Stimulated activated CD8-positive, alpha-beta memory T cell treated with anti-CD3 and anti-CD28 coated beads, Interleukin-7, amount 100 ng/mL, for 4 hours (primary cell): ENCODE measurements at regions not wholly inside any gene's neighbourhood (a gene's known extent, or its start where the extent isn't known, plus 50 kb on each side); places are given as distances from the start of the nearest gene placed in this dataset.

Experiments
- DNase-seq, 2 donors: peaks; one replicate each; pipeline ENCODE4 v3.0.0-alpha.2; 2020; ENCODE audit warnings: low read depth in 2 of 2

DNA sequence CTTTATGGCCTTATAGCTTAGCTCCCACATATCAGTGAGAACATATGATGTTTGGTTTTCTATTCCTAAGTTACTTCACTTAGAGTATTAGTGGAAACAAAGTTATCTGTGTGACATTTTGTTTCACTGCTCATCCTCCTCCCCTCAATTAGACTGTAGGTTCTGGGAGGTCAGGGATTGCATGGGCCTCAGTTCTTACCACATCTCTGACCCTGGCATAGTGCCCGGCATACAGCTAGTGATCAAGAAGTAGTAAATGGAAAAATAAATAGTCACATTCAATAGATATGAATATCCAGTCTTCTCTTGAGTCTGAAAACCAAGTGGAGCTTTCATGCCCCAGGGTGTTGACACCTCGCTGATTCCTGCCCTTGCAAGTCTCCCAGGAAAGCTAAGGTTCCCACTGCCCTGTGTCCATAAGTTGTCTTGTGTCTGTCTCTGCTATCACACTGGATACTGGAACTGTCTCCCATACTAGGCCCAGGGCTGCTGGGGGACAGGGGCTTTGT is 249.5 kb upstream of the TSHZ3 start:
- no peak for DNase-seq

GRCh38 chr19:31600731-31601295 is 251.6 kb upstream of the TSHZ3 start:
- no peak for DNase-seq

- DNase-seq: no peak
Observed at GRCh38 chr19:31601855-31602254, 252.6 kb upstream of the TSHZ3 start.

DNA sequence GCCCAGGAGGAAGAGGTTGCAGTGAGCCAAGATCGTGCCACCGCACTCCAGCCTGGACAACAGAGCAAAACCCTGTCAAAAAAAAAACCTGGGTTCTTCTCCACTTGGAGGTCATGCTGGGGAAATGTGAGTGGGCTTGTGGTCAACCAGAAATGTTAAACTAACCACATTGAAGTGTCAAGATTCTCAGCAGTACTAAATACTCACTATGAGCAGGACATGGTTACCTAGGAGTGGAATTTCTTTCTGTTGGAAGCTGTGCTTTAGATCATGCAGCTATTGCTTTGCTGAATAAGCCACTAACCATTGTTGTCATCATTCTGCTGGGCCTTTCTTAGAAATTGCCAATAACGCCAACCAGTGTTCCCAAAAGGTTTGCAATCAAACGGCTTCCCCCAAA is 253.3 kb upstream of the TSHZ3 start:
- no peak for DNase-seq

DNA sequence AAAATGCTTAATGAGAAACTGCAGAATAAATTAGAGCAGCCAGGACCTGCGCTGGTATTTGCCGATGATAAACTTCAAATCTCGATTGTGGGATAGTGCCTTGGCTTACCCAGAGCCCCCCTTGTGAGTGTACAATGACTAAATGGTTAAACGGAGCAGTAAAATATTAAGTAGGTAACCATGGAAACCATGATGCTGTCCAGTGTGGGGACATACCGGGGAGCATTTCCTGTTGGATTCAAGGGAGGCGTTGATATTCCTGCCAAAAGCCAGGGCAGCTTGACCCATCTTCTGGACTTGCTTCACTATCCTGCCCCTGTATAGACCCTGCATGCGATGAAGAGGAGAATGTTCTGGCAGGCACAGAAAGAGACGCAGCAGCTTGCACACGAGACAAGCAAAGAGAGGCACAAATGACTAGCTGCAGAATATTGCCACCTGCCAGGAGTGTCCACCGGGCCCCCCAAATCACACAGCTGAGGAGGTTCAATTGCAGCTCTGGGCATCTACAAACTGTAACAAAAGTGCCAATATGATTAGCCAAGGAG is 255.3 kb upstream of the TSHZ3 start:
- no peak for DNase-seq

DNA sequence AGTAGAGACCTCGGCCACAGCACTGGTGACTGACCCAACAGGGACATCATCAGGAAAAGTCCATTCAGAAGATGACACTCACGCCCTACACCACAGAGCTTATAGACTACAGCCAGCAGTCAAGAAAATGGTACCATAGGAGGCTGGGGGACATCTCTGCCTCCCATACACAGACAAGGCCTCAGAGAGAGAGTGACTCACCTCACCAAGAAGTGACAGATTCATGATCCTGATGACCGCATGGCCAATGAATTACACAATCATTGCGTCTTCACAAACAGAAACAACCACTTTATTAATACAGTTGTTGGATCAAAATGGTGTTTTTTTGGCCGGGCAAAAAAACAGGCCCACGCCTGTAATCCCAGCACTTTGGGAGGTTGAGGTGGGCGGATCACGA is 260.8 kb upstream of the TSHZ3 start:
- DNase-seq: no peak

DNA sequence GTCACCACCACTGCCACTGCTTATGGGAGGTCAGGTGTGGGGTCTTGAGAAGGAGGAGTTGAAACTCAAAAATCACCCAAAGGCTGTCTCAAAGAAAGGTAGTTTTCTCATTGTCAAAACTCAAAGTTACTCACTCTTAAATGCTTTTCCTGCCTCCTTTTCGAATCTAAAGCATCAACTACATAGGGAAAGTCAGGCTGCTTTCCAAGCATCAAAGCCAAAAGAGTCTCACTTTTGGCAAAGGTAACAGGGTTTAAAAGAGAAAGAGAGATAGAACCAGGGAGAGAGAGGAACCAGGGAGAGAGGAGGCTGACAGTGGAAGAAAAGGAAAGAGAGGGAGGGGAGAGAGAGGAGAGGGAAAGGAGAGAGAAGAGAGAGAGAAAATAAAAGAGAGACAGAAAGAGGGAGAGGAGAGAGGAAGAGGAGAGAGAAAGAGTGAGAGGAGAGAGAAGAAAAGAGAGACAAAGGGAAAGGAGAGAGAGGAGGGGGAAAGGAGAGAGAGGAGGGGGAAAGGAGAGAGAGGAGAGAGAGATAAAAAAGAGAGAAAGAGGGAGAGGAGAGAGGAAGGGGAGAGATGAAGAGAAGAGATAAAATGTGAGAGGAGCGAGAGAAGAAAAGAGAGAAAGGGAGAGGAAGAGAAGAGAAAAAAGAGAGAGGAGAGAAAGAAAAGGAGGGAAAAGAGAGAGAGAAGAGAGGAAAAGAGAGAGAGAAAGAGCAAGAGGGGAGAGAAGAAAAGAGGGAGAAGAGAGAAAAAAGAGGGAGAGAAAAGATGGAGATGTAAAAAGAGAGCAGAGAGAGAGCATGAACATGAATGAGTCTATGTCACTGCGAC is 262.0 kb upstream of the TSHZ3 start:
- DNase-seq: no peak

DNA sequence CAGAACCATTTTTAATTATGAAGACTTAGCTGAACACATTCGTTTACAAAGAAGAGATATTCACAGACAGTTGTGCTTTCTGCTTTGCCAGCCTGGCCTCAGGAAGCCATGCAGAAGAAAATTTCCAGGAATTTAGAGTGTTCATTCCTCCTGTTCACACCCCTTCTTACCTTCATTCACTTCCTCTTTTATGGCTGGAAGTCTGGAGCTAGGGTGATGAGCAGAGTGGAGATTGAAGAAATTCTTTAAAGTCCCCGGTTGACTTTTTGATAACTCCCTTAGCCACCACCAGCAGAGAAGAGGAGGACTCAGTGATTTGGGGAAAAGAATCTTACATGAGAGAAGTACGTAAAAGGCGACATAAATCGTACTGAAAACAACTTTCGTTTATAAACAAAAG is 263.6 kb upstream of the TSHZ3 start:
- DNase-seq: no peak

DNA sequence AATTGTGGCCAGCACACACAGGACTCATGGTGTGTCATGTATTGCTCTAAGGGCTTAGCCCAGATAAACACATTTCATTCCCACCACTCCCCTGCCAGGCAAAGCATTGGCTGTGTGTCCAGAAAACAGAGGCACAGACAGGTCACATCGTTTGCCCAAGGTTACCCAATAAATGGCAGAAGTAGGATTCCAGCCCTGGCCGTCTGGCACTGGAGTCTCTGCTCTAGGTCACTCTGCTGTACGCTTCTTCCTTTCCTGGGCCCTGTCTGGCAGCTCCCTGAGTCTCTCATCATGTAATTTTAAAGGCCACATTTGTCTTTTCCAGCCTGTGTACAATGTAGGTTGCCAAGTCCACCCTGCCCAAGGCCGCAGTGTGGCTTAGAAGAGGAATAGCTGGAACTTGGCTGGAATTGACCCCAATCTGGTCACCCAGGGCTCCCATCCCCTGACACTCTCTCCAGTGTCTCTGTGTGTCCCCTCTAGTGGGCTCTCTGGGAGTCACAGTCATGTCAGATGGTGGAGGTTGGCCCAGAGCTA is 264.5 kb upstream of the TSHZ3 start:
- DNase-seq: no peak

DNA sequence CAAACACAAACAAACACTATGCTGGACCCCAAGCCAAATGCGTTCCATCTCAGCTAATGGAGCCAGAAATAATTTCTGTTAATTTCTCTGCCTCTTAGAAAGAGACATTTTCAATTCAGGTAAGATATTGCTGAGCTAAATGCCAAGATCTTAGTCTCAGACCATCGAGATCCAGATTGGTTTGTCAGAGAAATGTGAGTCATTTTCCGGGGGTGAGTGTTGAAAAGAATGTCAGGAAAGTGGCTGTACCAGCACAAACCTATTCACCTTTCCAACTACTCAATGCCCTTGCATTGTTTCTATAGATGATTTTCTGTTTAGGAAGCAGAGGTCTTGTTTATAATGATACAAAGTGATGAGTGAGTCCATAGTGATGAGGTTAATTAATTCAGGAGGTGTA is 266.8 kb upstream of the TSHZ3 start:
- DNase-seq: no peak

GRCh38 chr19:31617010-31617585 is 267.9 kb upstream of the TSHZ3 start:
- no peak for DNase-seq

DNA sequence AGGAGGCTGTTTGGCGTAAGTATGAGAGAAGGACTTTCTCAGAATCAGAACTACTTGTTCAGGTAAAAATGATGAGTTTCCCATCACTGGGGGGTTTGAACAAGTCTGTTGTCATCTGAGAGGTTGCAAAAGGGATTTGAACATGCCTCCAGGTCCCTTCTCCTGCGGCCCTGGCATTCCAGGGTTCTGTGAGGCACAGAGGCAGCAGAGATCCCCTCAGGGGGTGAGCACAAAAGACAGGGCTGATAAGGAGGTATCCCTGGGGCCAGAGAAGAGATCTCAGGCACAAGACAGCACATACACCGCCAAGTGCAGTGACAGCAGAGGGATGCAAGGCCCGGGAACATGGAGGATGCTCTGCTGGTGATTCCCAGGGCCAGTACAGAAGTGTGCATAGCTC is 275.8 kb upstream of the TSHZ3 start:
- no peak for DNase-seq

- no peak for DNase-seq
Observed at GRCh38 chr19:31625575-31625974, 276.3 kb upstream of the TSHZ3 start.

- DNase-seq: no peak
Observed at GRCh38 chr19:31626941-31627340, 277.7 kb upstream of the TSHZ3 start.

GRCh38 chr19:31627620-31628365 is 278.6 kb upstream of the TSHZ3 start:
- DNase-seq: no peak

- DNase-seq: no peak
Observed at GRCh38 chr19:31629579-31630363, 280.5 kb upstream of the TSHZ3 start.

- DNase-seq: no peak
Observed at GRCh38 chr19:31633014-31633413, 283.8 kb upstream of the TSHZ3 start.

GRCh38 chr19:31639306-31639705 is 290.1 kb upstream of the TSHZ3 start:
- no peak for DNase-seq

- no peak for DNase-seq
Observed at GRCh38 chr19:31641591-31641990, 292.4 kb upstream of the TSHZ3 start.

GRCh38 chr19:31648347-31648746 is 299.1 kb upstream of the TSHZ3 start:
- DNase-seq: no peak

GRCh38 chr19:31656507-31656906 is 307.3 kb upstream of the TSHZ3 start:
- DNase-seq: no peak
